Endothelial cell of umbilical vein (primary cell): ENCODE measurements at regions not wholly inside any gene's neighbourhood (a gene's known extent, or its start where the extent isn't known, plus 50 kb on each side); places are given as distances from the start of the nearest gene placed in this dataset.

Source experiments
- BruUV-seq: library from RNA; stranded (reverse); fragments of 400-500 nt; replicated peaks from 2 replicates; lab custom pipeline; 2021; lab: Mats Ljungman, UMichigan
- CTCF ChIA-PET: fragments of 300-600, 350-600 bp; sonication (Branson Sonifier 250); formaldehyde crosslinking; loops from one replicate; lab custom pipeline; 2021; ENCODE audit warnings: antibody characterized with exemption, inconsistent platforms; lab: Charles Lee
- POLR2A ChIA-PET: fragments of 300-600, 350-600 bp; sonication (Branson Sonifier 250); formaldehyde crosslinking; loops from one replicate; lab custom pipeline; 2021; ENCODE audit warnings: antibody characterized with exemption, inconsistent platforms; lab: Charles Lee
- DNase-seq: peaks from one replicate; pipeline ENCODE4 v3.0.0-alpha.2; 2011; ENCODE audit warnings: low read depth, low spot score
- FAIRE-seq: peaks from 2 replicates; lab custom pipeline; 2011; peaks lifted over from hg19 to GRCh38; lab: Jason Lieb, UNC
- H2AFZ ChIP-seq: 2 replicates; pipeline ENCODE4 v1.6.0; 2012; ENCODE audit warnings: low read depth, low read length, control low read depth, inconsistent platforms
- H3K27ac ChIP-seq: 2 replicates; pipeline ENCODE4 v1.5.1; 2011; ENCODE audit warnings: low read depth, mild to moderate bottlenecking, control low read depth, low read length, moderate library complexity; ENCODE audit not compliant: insufficient read depth
- H3K27me3 ChIP-seq, 2 experiments: 2 replicates each; pipeline versions ENCODE4 v1.6.0 to v1.6.1; 2011; ENCODE audit warnings: low read length in 2 of 2, mixed read lengths in 1 of 2; ENCODE audit not compliant: control insufficient read depth in 2 of 2, insufficient read depth in 2 of 2
- H3K36me3 ChIP-seq, 2 experiments: 2 replicates in 1 of 2; 3 replicates in 1 of 2; pipeline ENCODE4 v1.5.1; 2011; ENCODE audit warnings: low read length in 2 of 2, mild to moderate bottlenecking in 1 of 2, moderate library complexity in 1 of 2; ENCODE audit not compliant: control insufficient read depth in 2 of 2, insufficient read depth in 2 of 2; ENCODE audit errors: extremely low read depth in 1 of 2
- H3K4me1 ChIP-seq: 3 replicates; pipeline ENCODE4 v1.5.1; 2011; ENCODE audit warnings: mild to moderate bottlenecking, low read length; ENCODE audit not compliant: control insufficient read depth, insufficient read depth; ENCODE audit errors: extremely low read depth
- H3K4me2 ChIP-seq: 2 replicates; pipeline ENCODE4 v1.6.1; 2011; ENCODE audit warnings: low read length, control low read depth, mixed read lengths; ENCODE audit not compliant: insufficient read depth
- H3K4me3 ChIP-seq, 3 experiments: fragments of 200-600 bp in 1 of 3; sonication (generic), shearing (Covaris generic) in 1 of 3; replicated peaks in 1 of 3; 2 replicates each; pipeline ENCODE4 v1.5.1; 2011 to 2016; ENCODE audit warnings: control low read depth in 3 of 3, low read length in 3 of 3, mild to moderate bottlenecking in 2 of 3, inconsistent platforms in 1 of 3, low read depth in 1 of 3, moderate library complexity in 1 of 3; ENCODE audit not compliant: insufficient read depth in 1 of 3
- H3K79me2 ChIP-seq: 2 replicates; pipeline ENCODE4 v1.6.0; 2012; ENCODE audit warnings: low read length, inconsistent platforms; ENCODE audit not compliant: control insufficient read depth, insufficient read depth
- H3K9ac ChIP-seq: replicated peaks from 2 replicates; pipeline ENCODE3; 2011; ENCODE audit warnings: low read length, control low read depth; ENCODE audit not compliant: insufficient read depth; ENCODE audit errors: extremely low read depth
- H3K9me1 ChIP-seq: replicated peaks from 3 replicates; pipeline ENCODE4 v1.6.0; 2011; ENCODE audit warnings: mild to moderate bottlenecking, low read length; ENCODE audit not compliant: control insufficient read depth, insufficient read depth; ENCODE audit errors: extremely low read depth
- H3K9me3 ChIP-seq: replicated peaks from 2 replicates; pipeline ENCODE4 v1.5.1; 2012; ENCODE audit warnings: low read length, inconsistent platforms; ENCODE audit not compliant: control insufficient read depth, insufficient read depth
- H4K20me1 ChIP-seq: replicated peaks from 2 replicates; pipeline ENCODE3; 2011; ENCODE audit warnings: mild to moderate bottlenecking, low read length; ENCODE audit not compliant: control insufficient read depth, insufficient read depth; ENCODE audit errors: extremely low read depth
- CTCF ChIP-seq, 2 donors: IDR thresholded peaks; 1 replicate in 1 of 2; 2 replicates in 1 of 2; pipeline ENCODE4 v1.5.1; 2011; ENCODE audit warnings: low read length in 2 of 2, mild to moderate bottlenecking in 2 of 2, moderate library complexity in 2 of 2, control low read depth in 1 of 2, inconsistent platforms in 1 of 2, low read depth in 1 of 2; ENCODE audit not compliant: insufficient read depth in 1 of 2; ENCODE audit errors: extremely low read depth in 1 of 2
- EZH2 ChIP-seq: IDR thresholded peaks from 2 replicates; pipeline ENCODE4 v1.6.1; 2012; ENCODE audit warnings: borderline replicate concordance, low read depth, mild to moderate bottlenecking, moderate library complexity, low read length, inconsistent platforms; ENCODE audit not compliant: severe bottlenecking
- FOS ChIP-seq: IDR thresholded peaks from 2 replicates; pipeline ENCODE4 v1.6.1; 2011; ENCODE audit warnings: mild to moderate bottlenecking, low read length, moderate library complexity, borderline replicate concordance; ENCODE audit not compliant: insufficient read depth
- GATA2 ChIP-seq: IDR thresholded peaks from 2 replicates; pipeline ENCODE4 v1.7.0; 2011; ENCODE audit warnings: low read depth, mild to moderate bottlenecking, moderate library complexity, mixed read lengths, low read length; ENCODE audit not compliant: insufficient read length, insufficient read depth
- JUN ChIP-seq: IDR thresholded peaks from 2 replicates; pipeline ENCODE4 v1.6.1; 2011; ENCODE audit warnings: borderline replicate concordance, low read depth; ENCODE audit not compliant: insufficient read length, insufficient read depth
- MAX ChIP-seq: IDR thresholded peaks from 2 replicates; pipeline ENCODE4 v1.6.1; 2011; ENCODE audit not compliant: insufficient read depth, insufficient read length
- MYC ChIP-seq: IDR thresholded peaks from one replicate; pipeline ENCODE4 v1.6.1; 2011; ENCODE audit warnings: mild to moderate bottlenecking, low read depth, low read length
- POLR2A ChIP-seq: IDR thresholded peaks from 2 replicates; pipeline ENCODE4 v1.6.1; 2012; ENCODE audit warnings: low read depth, mild to moderate bottlenecking, control low read depth, low read length
- POLR2AphosphoS5 ChIP-seq: IDR thresholded peaks from 2 replicates; pipeline ENCODE4 v1.6.1; 2012; ENCODE audit warnings: low read depth, mild to moderate bottlenecking, control low read depth, low read length, moderate library complexity; ENCODE audit not compliant: insufficient read depth
- dilution Hi-C: fragments of 300-500 bp; cut with MboI; formaldehyde crosslinking; loops from one replicate; pipeline ENCODE4 v1.15.0; 2019; ENCODE audit warnings: low sequenced_read_pairs; ENCODE audit not compliant: extremely low pct_ligation_motif_present
- intact Hi-C: fragments of 100-400 bp; cut with micrococcal nuclease; formaldehyde crosslinking; loops from one replicate; pipeline ENCODE4 v1.10.0; 2022

GRCh38 chr3:117745516-117745915 lies 1035.9 kb downstream of the TUSC7 start:
- Histone ChIP-seq H3K9me1 (no peaks in the 10 kb centered on the region), H3K4me3 (no peak overlapping the region), H3K9me3 (no peaks in the 10 kb centered on the region), H3K27me3 (no peaks in the 10 kb centered on the region), H4K20me1 (no peaks in the 10 kb centered on the region), H3K36me3 (no peaks in the 10 kb centered on the region), H3K79me2 (no peaks in the 10 kb centered on the region), H3K4me2 (no peak overlapping the region), H3K27ac (no peak overlapping the region), H3K4me1 (no peaks in the 10 kb centered on the region), H2AFZ (no peak overlapping the region), H3K9ac (no peak overlapping the region)
- ChIA-PET CTCF (no interaction called here), POLR2A (no interaction called here)
- FAIRE-seq (no peak), DNase-seq (no peak)
- dilution Hi-C loops: no loop called here
- intact Hi-C loops: no loop called here
- no TSS peak for BruUV-seq
- no peak for TF ChIP-seq POLR2AphosphoS5
- TF ChIP-seq GATA2: no peak
- TF ChIP-seq MAX: no peak
- TF ChIP-seq POLR2A: no peak
- TF ChIP-seq JUN: no peak
- TF ChIP-seq CTCF (IDR thresholded peaks at IDR 0.05; ENCODE audit: extremely low read depth in 1 of 2, insufficient read depth in 1 of 2, low read depth in 1 of 2, low read length in 2 of 2): no peak

GRCh38 chr3:117746066-117746465 lies 1036.5 kb downstream of the TUSC7 start:
- DNase-seq: no peak
- TF ChIP-seq POLR2AphosphoS5 (no peak), JUN (no peak), MYC (no peak), EZH2 (no peak), FOS (no peak), GATA2 (no peak), CTCF (IDR thresholded peaks at IDR 0.05; ENCODE audit: extremely low read depth in 1 of 2, insufficient read depth in 1 of 2, low read depth in 1 of 2, low read length in 2 of 2) (no peak), MAX (no peak), POLR2A (no peak)
- ChIA-PET CTCF (no interaction called here), POLR2A (no interaction called here)
- no peaks in the 10 kb centered on the region for H3K9me1 ChIP-seq
- no peak overlapping the region for H3K4me3 ChIP-seq
- H4K20me1 ChIP-seq: no peaks in the 10 kb centered on the region
- H3K79me2 ChIP-seq: no peaks in the 10 kb centered on the region
- H3K27me3 ChIP-seq: no peaks in the 10 kb centered on the region
- H3K27ac ChIP-seq: no peak overlapping the region
- no peaks in the 10 kb centered on the region for H3K36me3 ChIP-seq
- FAIRE-seq: no peak
- intact Hi-C loops (no loop called here), dilution Hi-C loops (no loop called here)
- H3K9ac ChIP-seq: no peak overlapping the region
- no TSS peak for BruUV-seq
- H2AFZ ChIP-seq: no peak overlapping the region
- H3K4me1 ChIP-seq: no peaks in the 10 kb centered on the region
- no peak overlapping the region for H3K4me2 ChIP-seq
- no peaks in the 10 kb centered on the region for H3K9me3 ChIP-seq
